ENCODE measurements at regions not wholly inside any gene's neighbourhood (a gene's known extent, or its start where the extent isn't known, plus 50 kb on each side); places are given as distances from the start of the nearest gene placed in this dataset.

- TF ChIP-seq CSRNP3 (CRISPR knock-in tag; IDR thresholded peaks at IDR 0.05): no peak
- TF ChIP-seq RARB (CRISPR knock-in tag; IDR thresholded peaks at IDR 0.05): no peak
- no peak for TF ChIP-seq PATZ1 (CRISPR knock-in tag; IDR thresholded peaks at IDR 0.05; ENCODE audit: borderline replicate concordance)
- TF ChIP-seq OSR1 (CRISPR knock-in tag; IDR thresholded peaks at IDR 0.05): no peak
- no peak for TF ChIP-seq GLIS3 (CRISPR knock-in tag; IDR thresholded peaks at IDR 0.05)
- no peak for TF ChIP-seq ZC3H10 (CRISPR knock-in tag; IDR thresholded peaks at IDR 0.05)
- no peak for TF ChIP-seq ARNTL (CRISPR knock-in tag; IDR thresholded peaks at IDR 0.05; ENCODE audit: borderline replicate concordance, low read depth)
- no peak for TF ChIP-seq ZFP3 (CRISPR knock-in tag; IDR thresholded peaks at IDR 0.05)
- TF ChIP-seq TCF4 (CRISPR knock-in tag; IDR thresholded peaks at IDR 0.05; ENCODE audit: borderline replicate concordance): no peak
- no peak for TF ChIP-seq ZNF8 (CRISPR knock-in tag; IDR thresholded peaks at IDR 0.05)
- TF ChIP-seq, protein P1, sequence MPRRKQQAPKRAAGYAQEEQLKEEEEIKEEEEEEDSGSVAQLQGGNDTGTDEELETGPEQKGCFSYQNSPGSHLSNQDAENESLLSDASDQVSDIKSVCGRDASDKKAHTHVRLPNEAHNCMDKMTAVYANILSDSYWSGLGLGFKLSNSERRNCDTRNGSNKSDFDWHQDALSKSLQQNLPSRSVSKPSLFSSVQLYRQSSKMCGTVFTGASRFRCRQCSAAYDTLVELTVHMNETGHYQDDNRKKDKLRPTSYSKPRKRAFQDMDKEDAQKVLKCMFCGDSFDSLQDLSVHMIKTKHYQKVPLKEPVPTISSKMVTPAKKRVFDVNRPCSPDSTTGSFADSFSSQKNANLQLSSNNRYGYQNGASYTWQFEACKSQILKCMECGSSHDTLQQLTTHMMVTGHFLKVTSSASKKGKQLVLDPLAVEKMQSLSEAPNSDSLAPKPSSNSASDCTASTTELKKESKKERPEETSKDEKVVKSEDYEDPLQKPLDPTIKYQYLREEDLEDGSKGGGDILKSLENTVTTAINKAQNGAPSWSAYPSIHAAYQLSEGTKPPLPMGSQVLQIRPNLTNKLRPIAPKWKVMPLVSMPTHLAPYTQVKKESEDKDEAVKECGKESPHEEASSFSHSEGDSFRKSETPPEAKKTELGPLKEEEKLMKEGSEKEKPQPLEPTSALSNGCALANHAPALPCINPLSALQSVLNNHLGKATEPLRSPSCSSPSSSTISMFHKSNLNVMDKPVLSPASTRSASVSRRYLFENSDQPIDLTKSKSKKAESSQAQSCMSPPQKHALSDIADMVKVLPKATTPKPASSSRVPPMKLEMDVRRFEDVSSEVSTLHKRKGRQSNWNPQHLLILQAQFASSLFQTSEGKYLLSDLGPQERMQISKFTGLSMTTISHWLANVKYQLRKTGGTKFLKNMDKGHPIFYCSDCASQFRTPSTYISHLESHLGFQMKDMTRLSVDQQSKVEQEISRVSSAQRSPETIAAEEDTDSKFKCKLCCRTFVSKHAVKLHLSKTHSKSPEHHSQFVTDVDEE (CRISPR knock-in tag; IDR thresholded peaks at IDR 0.05): no peak
- no peak for TF ChIP-seq ESRRG (CRISPR knock-in tag; IDR thresholded peaks at IDR 0.05)
- no peak for TF ChIP-seq ZFP30 (CRISPR knock-in tag; IDR thresholded peaks at IDR 0.05)
These were observed 189.0 kb upstream of the CCND2 start for GRCh38 chr12:4084573-4084972.
